Left colon (tissue), 2 donors: ENCODE measurements at regions not wholly inside any gene's neighbourhood (a gene's known extent, or its start where the extent isn't known, plus 50 kb on each side); places are given as distances from the start of the nearest gene placed in this dataset.

Source experiments
- ATAC-seq: fragments of 200-7000 bp; cut with Tn5 transposase; one replicate; pipeline ENCODE4 v1.9.1; 2020; ENCODE audit warnings: mild to moderate bottlenecking, moderate library complexity
- DNase-seq, 2 donors: peaks; one replicate each; pipeline ENCODE4 v3.0.0-alpha.2; 2020
- intact Hi-C, 2 donors: fragments of 100-400 bp; cut with DNase I in 1 of 2; cut with micrococcal nuclease in 1 of 2; formaldehyde crosslinking; loops; one replicate each; pipeline versions ENCODE4 v1.11.2 to v1.14.0; 2022; cut with DNase I, micrococcal nuclease
- donor health status: DM: no; HTN: no; CAD: no.
- donor health status: DM: yes; HTN: yes; CAD: no.

GRCh38 chr13:63107179-63107943 lies 1691.7 kb upstream of the PCDH20 start:
- ATAC-seq (no peak), DNase-seq (no peak)
- intact Hi-C loops: no loop called here

GRCh38 chr13:63094717-63095116 lies 1679.1 kb upstream of the PCDH20 start:
- ATAC-seq (no peak), DNase-seq (no peak)
- intact Hi-C loops: no loop called here

GRCh38 chr13:63093907-63094469 lies 1678.3 kb upstream of the PCDH20 start:
- DNase-seq (no peak), ATAC-seq (no peak)
- intact Hi-C loops: no loop called here

- intact Hi-C loops: no loop called here
- ATAC-seq: no peak
These were observed 1676.8 kb upstream of the PCDH20 start for GRCh38 chr13:63092456-63092855.

GRCh38 chr13:63090524-63090923 lies 1674.9 kb upstream of the PCDH20 start:
- no peak for ATAC-seq
- intact Hi-C loops: no loop called here
- no peak for DNase-seq

More at GRCh38 chr13:63092456-63092855, 1676.8 kb upstream of the PCDH20 start:
- DNase-seq: no peak

GRCh38 chr13:63088226-63088625 lies 1672.6 kb upstream of the PCDH20 start:
- no peak for DNase-seq
- ATAC-seq: no peak
- intact Hi-C loops: no loop called here

- ATAC-seq: no peak
These were observed 1670.6 kb upstream of the PCDH20 start for GRCh38 chr13:63086286-63086685.

GRCh38 chr13:63085851-63086250 lies 1670.2 kb upstream of the PCDH20 start:
- ATAC-seq: no peak
- intact Hi-C loops: no loop called here
- DNase-seq: no peak

More at GRCh38 chr13:63086286-63086685, 1670.6 kb upstream of the PCDH20 start:
- intact Hi-C loops: no loop called here
- no peak for DNase-seq

GRCh38 chr13:63081400-63082014 lies 1665.9 kb upstream of the PCDH20 start:
- ATAC-seq (no peak), DNase-seq (no peak)
- intact Hi-C loops: no loop called here

- intact Hi-C loops: no loop called here
These were observed 1659.5 kb upstream of the PCDH20 start for GRCh38 chr13:63075126-63075525.

GRCh38 chr13:63050287-63050686 lies 1634.6 kb upstream of the PCDH20 start:
- DNase-seq (no peak), ATAC-seq (no peak)
- intact Hi-C loops: no loop called here

More at GRCh38 chr13:63075126-63075525, 1659.5 kb upstream of the PCDH20 start:
- DNase-seq (no peak), ATAC-seq (no peak)

- intact Hi-C loops: no loop called here
These were observed 1633.0 kb upstream of the PCDH20 start for GRCh38 chr13:63048653-63049052.

GRCh38 chr13:63044589-63045313 lies 1629.1 kb upstream of the PCDH20 start:
- ATAC-seq: no peak
- DNase-seq: no peak
- intact Hi-C loops: no loop called here

More at GRCh38 chr13:63048653-63049052, 1633.0 kb upstream of the PCDH20 start:
- ATAC-seq (no peak), DNase-seq (no peak)

GRCh38 chr13:63042686-63043085 lies 1627.0 kb upstream of the PCDH20 start:
- DNase-seq (no peak), ATAC-seq (no peak)
- intact Hi-C loops: no loop called here

GRCh38 chr13:63041640-63042414 lies 1626.2 kb upstream of the PCDH20 start:
- intact Hi-C loops: no loop called here
- DNase-seq: no peak
- no peak for ATAC-seq

- no peak for ATAC-seq
- DNase-seq: no peak
These were observed 1610.7 kb upstream of the PCDH20 start for GRCh38 chr13:63026285-63026797.

GRCh38 chr13:63025741-63026140 lies 1610.1 kb upstream of the PCDH20 start:
- intact Hi-C loops: no loop called here
- no peak for ATAC-seq
- DNase-seq: no peak

More at GRCh38 chr13:63026285-63026797, 1610.7 kb upstream of the PCDH20 start:
- intact Hi-C loops: no loop called here

GRCh38 chr13:63024458-63024857 lies 1608.8 kb upstream of the PCDH20 start:
- ATAC-seq: no peak
- intact Hi-C loops: no loop called here
- DNase-seq: no peak

GRCh38 chr13:63011996-63012395 lies 1596.3 kb upstream of the PCDH20 start:
- DNase-seq: no peak
- no peak for ATAC-seq
- intact Hi-C loops: no loop called here
